GM18507 (cell line): ENCODE measurements at regions not wholly inside any gene's neighbourhood (a gene's known extent, or its start where the extent isn't known, plus 50 kb on each side); places are given as distances from the start of the nearest gene placed in this dataset.

Experiments used
- DNase-seq: peaks from one replicate; pipeline ENCODE4 v3.0.0; 2011; ENCODE audit warnings: low read depth; ENCODE audit not compliant: insufficient read length; ENCODE audit errors: extremely low spot score
- FAIRE-seq: peaks from 2 replicates; lab custom pipeline; 2011; peaks lifted over from hg19 to GRCh38; lab: Jason Lieb, UNC

DNA sequence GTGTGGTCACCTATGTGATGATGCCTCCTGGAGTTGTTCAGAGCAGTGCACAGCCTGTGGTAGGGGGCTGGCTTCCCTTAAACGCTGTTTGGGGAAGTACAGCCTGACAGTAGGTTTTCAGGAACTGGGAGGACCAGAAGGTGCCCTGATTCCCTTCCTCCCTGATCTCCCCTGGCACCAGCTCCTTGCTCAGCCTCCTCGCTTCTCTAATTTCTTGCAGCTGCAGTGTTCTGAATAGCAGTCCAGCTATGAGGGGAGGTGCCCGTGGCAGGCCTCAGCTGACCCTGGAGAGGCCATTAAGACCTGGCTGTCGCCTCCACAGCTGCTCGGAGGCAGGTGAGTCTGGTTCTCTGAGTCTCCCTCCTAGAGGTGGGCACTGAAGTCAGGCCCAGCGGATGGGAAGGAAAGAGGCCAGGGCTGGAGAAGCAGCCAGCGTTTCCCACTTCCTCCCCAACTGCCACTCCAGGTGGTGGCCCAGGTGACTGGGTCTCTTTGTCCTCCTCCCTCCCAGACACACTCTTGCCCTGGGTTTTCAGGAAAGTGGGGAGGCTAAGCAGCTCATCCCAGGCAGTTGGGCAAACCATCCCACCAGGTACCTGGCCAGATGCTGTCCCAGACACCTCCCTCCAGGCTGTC is 52.0 kb upstream of the RPL11 start:
- FAIRE-seq (no peak), DNase-seq (no peak)

DNA sequence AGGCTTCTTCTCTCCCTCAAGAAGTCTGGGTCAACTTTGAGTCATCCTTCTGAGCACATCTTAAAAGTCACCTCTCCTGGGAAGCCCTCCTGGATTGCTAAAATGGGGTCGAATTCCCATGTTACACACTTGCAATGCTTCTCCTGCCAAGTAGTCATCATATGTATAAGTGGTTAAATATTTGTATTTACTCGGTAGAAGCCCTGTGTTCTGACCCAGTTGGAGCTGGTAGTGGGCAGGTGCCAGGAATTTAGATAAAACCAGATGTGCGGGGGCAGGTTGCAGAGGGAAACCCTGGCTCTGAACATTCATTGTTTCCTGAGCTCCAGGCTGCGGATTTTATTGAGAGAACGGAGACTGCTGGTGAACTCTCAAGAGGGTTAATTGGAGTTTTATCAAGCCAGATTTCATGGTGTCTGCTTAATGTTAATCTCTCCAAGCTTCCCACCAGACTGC is 52.8 kb upstream of the RPL11 start:
- DNase-seq (no peak), FAIRE-seq (no peak)

DNA sequence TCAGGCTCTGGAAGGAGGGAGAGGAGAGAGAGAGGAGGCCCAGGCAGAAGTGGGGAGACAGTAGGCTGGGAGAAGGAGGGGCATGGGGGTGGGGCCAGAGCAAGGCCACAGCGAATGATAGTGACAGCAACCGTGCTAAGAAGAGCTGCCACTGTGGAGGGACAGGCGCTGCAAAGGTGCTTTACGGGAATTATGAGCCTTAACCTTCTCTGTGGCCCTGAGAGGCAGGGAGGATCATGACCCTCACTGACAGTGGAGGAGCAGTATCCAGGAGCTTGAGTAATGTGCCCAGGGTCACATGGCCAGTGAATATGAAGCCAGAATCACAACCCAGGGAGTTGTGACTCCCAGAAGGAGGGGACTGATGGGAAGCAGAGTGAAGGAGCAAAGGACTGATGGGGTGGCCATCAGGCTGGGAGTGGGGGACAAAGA is 53.4 kb upstream of the RPL11 start:
- FAIRE-seq = no peak
- no peak for DNase-seq

DNA sequence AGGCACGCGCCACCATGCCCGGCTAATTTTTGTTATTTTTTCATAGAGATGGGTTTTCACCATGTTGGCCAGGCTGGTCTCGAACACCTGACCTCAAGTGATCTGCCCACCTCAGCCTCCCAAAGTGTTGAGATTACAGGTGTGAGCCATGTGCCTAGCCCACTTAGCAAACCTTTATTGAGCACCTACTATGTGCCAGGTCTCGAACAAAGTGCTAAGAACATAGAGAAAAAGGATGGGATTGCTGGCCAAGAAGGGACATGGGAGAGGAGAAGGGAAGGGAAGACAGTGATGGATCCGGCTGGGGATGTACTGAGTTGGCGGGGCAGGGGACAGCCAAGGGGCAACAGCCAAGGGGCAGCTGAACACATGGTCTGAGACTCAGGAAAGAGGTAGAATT is 55.6 kb upstream of the RPL11 start:
- DNase-seq (no peak), FAIRE-seq (no peak)

DNA sequence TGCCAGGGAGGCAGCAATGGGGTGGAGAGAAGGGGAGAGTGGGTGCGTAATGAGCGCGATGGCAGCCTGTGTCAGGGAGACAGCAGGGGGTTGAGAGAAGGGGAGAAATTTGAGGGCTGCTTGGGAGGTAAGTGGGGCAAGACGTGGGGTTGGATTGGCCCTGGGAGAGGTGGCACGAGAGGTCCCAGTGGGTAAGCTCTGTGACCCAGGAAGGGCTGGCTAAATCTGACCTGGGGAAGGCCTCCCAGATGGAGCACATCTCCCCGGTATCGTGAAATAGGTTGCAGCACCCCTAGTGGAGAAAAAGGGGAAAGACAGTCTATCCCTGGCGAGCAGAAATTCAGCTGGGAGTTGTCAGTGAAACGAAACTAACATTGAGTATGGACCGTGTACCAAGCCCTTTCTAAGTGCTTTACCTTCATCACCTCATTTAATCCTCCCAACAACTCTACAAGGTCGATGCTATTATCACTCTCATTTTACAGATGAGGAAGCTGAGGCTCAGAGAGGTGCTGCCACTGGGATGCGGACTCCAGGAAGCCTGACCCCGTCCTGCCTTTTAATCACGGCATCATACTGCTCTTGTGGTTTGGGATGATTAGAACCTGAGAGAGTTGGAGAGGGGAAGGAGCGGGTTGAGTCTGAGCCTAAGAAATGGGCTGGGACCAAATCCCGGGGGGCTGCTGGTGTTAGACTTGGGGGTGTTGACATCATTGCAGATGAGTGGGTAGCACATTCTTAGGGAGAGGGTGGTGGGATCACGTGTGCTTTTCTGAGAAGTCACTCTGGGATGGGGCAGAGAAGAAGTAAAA is 56.6 kb upstream of the RPL11 start:
- DNase-seq (peak; percentile 71), FAIRE-seq (peak; percentile 91)

DNA sequence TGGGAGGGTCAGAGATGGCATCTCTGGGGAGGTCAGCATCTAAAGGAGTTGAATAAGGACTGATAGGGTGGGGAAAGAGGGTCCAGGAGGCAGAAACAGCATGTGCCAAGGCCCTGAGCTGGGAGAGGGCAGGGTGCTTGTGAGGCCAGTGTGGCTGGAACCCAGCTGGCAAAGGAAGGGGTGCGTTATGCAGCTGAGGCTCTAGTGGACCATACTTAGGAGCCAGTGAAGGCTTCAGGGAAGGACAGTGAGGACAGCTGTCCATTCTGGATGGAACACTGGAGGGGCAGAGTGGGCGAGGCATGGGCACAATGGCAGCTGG is 57.1 kb upstream of the RPL11 start:
- FAIRE-seq (no peak), DNase-seq (no peak)

DNA sequence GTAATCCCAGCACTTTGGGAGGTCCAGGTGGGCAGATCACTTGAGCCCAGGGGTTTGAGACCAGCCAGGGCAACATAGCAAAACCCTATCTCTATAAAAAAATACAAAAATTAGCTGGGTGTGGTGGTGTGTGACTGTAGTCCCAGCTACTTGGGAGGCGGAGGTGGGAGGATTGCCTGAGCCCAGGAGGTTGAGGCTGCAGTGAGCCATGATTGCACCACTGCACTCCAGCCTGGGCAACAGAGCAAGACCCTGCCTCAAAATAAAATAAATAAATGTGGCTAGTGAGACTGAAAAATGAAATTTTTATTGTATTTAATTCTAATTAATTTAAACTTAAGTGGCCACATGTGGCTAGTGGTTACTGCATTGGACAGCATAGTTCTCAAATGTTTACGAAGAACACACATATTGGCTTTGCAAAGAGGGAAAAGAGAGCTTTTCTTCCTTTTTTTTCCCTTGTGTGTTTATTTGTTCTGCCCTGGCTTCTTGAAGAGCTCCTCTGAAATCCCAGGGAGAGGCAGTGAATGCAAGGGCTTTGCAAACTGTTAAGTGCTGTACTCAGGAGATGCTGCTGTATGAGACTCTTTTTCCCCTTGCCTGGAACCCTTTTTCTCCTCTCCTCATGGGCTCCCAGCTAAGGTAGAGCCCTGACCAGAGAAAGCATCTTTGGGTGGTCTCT is 59.0 kb upstream of the RPL11 start:
- DNase-seq = no peak
- FAIRE-seq = no peak

DNA sequence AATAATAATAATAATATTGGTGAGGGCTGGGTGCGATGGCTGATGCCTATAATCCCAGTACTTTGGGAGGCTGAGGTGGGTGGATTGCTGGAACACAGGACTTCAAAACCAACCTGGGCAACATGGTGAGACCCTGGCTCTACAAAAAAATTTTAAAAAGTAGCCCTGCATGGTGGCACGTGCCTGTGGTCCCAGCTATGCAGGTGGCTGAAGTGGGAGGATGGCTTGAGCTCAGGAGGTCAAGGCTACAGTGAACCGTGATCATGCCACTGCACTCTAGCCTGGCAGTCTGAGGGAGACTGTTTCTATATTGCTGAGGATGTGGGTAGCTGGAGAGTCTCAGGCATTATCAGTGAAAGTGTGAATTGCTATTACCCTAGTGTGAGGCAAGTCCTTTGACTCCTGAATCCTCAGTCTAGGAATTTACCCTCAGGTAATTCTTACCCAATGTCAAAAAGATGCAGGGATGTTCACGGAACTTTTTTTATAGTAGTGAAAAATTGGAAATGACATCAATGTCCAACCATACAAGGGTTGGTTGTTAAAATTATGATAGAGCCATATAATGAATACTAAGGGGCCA is 61.8 kb upstream of the RPL11 start:
- no peak for DNase-seq
- no peak for FAIRE-seq

DNA sequence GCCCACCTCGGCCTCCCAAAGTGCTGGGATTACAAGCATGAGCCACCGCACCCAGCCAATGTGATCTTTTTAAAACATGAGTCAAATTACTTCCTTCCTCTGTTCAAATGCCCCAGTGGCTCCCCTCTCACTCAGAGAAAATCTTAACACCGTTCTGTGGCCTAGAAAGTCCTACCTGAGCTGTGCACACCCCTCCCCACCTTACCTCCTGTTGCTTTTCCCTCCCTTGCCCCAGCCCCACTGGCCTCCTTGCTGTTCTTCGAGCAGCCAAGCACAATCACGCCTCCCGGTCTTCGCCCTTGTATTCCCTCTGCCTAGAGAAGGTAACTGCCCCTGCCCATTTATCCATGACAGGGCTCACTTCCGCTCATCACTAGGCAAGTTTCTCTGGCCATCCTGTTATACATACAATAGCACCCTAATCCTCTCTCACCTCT is 62.6 kb upstream of the RPL11 start:
- FAIRE-seq = peak; percentile 58
- DNase-seq = no peak

DNA sequence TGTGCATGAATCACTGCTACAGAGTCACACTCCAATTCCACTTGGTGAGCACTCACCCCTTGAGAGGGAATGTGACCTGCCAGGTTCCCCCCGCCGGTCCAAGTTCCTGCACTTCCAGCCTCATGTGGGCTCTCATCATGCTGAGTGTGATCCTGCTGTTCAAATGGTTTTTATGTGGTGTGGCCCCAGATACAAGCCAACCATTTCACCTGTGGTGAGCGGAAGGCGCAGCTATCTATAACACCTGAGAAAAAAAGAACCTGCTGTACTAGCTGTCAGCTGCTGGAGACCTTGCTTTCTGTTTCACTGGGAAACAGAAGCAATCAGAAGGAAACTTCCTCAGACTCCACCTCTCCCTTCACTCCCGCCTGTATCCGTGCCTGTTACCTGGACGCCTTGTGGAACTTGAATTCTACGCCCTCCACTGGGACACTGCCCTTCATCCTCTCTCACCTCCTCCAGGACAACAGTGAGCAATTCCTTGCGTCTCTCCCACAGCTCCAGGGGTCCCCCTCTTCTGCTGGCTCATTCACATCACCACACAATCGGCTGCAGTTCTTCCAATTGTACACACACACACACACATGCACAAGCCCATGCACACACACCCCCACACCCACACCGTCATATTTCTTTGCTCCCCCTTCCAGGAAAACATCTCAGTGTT is 64.4 kb upstream of the RPL11 start:
- DNase-seq (no peak), FAIRE-seq (peak; percentile 12)

DNA sequence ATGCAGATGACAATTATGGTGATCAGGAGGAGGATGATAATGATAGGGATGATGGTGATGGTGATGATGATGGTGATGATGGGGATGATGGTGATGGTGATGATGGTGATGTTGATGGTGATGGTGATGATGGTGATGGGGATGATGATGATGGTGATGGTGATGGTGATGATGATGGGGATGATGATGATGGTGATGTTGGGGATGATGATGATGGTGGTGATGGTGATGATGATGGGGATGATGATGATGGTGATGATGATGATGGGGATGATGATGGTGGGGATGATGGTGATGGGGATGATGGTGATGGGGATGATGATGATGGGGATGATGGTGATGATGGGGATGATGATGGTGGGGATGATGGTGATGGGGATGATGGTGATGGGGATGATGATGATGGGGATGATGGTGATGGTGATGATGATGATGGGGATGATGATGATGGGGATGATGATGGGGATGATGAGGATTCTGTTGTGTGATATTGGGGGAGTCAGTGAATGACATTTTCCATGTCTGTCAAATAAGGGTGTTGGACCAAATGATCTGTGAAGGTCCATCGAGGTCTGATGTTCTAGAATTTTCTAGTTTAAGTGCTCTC is 65.6 kb upstream of the RPL11 start:
- no peak for DNase-seq
- FAIRE-seq = peak; percentile 50

DNA sequence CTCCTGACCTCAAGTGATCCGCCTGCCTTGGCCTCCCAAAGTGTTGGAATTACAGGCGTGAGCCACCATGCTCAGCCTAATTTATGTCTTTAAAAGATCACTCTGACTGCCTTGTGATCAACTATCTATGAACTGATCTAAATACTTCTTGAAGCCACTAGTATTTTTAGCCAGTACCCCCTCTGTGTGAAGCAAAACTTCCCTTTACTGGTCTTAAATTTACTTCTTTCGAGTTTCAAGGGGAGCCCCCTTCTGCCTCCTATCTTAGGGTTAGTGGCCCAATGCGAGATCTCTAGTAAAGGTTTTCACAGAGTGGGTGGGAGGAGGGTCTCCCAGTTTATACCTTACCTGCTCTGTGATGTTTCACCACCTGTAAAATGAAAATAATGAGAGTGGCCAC is 66.1 kb upstream of the RPL11 start:
- FAIRE-seq (no peak), DNase-seq (no peak)

DNA sequence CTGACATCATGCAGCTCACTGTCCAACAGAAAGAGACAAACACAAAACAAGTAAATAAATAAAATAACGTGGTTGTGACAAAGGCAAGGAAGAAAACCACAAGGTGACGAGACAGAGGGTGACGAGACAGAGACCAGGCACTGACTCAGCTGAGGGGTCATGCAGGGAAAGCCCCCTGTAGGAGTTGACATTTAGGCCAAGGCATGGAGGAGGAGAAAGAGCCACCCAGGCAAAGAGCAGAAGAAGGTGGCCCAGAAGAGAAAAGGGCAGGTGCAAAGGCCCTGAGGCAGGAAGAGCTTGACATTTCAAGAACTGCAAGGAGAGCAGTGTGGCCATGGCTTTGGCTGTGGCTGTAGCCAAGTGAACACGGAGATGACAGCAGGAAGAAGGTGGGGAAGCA is 65.1 kb upstream of the ID3 start:
- DNase-seq (no peak), FAIRE-seq (no peak)

DNA sequence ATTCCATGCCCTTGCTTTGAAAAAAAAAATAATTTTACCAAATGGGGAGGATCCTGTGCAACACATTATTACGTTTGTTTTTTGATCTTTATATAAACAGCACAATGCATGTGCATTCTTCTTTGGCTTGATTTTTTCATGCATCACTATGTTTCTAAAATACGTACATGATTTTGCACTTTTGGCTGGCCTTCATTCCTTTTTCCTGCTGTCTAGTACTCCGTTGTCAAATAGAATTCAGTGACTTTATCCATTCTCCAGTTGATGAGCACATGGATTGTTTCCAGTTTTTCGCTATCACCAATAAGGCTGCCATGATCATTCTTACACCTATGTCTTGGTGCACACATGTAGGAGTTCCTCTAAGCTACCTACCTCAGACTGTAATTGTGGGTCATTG is 63.0 kb upstream of the ID3 start:
- no peak for DNase-seq
- no peak for FAIRE-seq

DNA sequence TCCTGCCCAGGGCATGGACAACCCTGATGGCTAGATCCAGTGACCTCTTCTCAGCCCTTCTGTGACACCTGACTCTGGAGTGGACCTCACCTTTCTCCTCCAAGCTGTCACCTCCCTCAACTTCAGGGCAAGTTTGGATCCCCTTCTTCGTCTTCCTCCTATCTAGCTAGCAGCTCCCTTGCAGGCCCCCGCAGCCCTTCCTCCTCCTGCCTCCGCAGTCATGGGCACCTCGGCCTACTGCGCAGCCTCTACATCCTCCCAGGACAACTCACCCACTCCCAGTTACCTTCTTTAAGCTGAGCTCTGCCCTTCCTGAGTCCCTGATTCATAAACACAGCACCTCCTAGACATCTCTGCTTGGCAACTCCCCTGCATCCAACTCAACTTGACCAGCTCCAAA is 61.3 kb upstream of the ID3 start:
- DNase-seq (no peak), FAIRE-seq (no peak)

DNA sequence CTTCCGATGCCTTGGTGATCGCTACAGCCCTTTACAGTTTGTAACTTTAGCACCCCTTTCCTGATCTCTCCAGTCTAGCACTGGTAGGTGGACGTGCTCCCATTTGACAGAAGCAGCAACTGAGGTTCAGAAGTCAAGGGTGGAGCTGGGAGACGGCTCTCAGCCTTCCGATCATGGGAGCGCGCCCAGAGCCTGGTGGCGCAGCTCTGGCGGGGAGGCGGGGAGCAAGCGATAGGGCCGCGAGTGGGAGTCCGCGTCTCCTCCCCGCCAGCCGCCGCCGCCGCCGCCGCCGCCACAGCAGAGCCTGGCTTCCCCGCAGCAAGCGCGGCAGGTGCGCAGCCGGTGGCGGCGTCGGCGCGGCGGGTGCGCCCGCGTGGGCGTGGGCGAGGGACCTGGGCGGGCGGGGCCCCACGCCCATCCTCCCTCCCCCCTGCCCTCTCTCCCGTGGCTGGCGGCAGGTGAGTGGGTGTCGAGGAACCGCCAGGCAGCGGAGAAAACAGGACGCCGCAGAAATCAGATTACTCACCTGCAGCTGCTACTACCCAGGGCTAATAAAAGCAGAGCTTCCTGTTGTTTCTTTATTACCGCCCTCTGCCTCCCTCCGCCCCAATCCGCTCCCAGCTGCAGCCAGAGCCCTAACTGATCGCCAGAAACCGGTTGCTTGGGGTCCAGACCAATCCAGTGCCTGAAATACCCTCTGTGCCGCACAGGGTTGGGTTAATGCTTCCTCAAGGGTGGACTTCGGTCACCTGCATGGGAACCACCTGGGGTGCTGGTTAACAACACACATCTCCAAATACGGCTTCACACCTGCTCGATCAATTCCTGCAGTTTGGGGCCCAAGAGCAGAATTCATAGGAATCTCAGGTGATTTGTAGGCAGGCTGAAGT is 60.2 kb upstream of the ID3 start:
- peak; percentile 61 for FAIRE-seq
- DNase-seq = peak; percentile 57

DNA sequence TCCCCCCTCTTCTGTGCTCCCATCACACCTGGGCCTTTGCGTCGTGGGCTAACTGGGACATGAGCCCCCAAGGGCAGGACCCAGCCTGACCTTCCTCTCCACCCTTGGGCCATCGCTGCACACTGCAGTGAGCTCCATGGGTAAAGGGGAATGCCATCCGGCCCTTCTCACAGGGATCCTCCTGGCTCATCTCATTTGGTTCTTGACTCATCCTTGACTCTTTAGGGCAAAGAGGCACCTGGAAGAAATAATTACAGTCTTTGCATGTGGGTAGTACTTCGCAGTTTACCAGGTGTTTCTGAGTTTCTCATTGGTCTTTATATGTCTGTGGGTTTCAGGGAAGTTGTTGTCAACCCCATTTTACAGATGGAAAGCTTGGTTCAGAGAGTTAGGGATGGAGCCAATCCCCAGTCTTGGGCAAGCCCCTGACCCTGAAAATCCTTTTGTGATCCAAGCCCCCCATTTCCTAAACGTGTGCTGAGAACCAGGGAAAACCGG is 59.3 kb upstream of the ID3 start:
- DNase-seq (no peak), FAIRE-seq (no peak)

DNA sequence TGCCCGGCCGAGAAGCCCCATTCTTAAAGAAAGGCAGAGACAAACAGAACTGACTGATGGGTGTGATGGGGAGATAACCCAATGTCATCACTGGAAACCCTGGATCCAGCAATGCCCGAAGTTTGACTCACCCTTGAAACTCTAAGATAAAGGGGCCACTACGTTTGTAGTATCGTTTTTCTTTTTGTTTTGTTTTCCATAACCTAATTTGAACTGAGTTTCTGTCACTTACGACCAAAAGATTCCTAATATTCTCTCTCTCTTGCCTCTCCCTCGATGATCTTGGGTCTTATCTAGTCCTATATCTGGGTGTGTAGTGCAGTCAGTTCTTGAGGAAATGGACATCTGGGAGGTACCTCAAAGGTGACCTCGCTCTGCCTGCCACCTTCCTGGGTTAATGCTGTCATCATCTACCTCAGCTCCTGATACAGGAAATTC is 57.8 kb upstream of the ID3 start:
- no peak for DNase-seq
- no peak for FAIRE-seq
